ENCODE measurements at regions not wholly inside any gene's neighbourhood (a gene's known extent, or its start where the extent isn't known, plus 50 kb on each side); places are given as distances from the start of the nearest gene placed in this dataset.
"Not testable (repeated sequence)": the region's sequence is repeated elsewhere in the genome, so short reads cannot be mapped to it uniquely, and the experiment has no call there.

GRCh38 chr12:82529101-82529500 is 157.6 kb upstream of the TMTC2 start:
- FAIRE-seq = peak; percentile 48
- no peak for DNase-seq (ENCODE audit: insufficient read length, low spot score)

- DNase-seq (ENCODE audit: insufficient read length, low spot score) = no peak
- FAIRE-seq = no peak
Observed at GRCh38 chr12:82529954-82530353, 156.8 kb upstream of the TMTC2 start.

- FAIRE-seq = no peak
Observed at GRCh38 chr12:82530394-82530793, 156.3 kb upstream of the TMTC2 start.

GRCh38 chr12:82533341-82533740 is 153.4 kb upstream of the TMTC2 start:
- DNase-seq (ENCODE audit: insufficient read length, low spot score) (no peak), FAIRE-seq (no peak)

More at GRCh38 chr12:82530394-82530793, 156.3 kb upstream of the TMTC2 start:
- DNase-seq (ENCODE audit: insufficient read length, low spot score) = no peak

- no peak for FAIRE-seq
- DNase-seq (ENCODE audit: insufficient read length, low spot score) = no peak
Observed at GRCh38 chr12:82537436-82537835, 149.3 kb upstream of the TMTC2 start.

- DNase-seq (ENCODE audit: insufficient read length, low spot score) (peak; percentile 9), FAIRE-seq (peak; percentile 60)
Observed at GRCh38 chr12:82554529-82554928, 132.2 kb upstream of the TMTC2 start.

- no peak for DNase-seq (ENCODE audit: insufficient read length, low spot score)
- no peak for FAIRE-seq
Observed at GRCh38 chr12:82555699-82556098, 131.0 kb upstream of the TMTC2 start.

GRCh38 chr12:82565966-82566365 is 120.7 kb upstream of the TMTC2 start:
- FAIRE-seq (no peak), DNase-seq (ENCODE audit: insufficient read length, low spot score) (no peak)

- FAIRE-seq = no peak
- no peak for DNase-seq (ENCODE audit: insufficient read length, low spot score)
Observed at GRCh38 chr12:82567688-82568087, 119.0 kb upstream of the TMTC2 start.

- DNase-seq (ENCODE audit: insufficient read length, low spot score) (no peak), FAIRE-seq (no peak)
Observed at GRCh38 chr12:82574191-82574590, 112.5 kb upstream of the TMTC2 start.

GRCh38 chr12:82578725-82579124 is 108.0 kb upstream of the TMTC2 start:
- no peak for FAIRE-seq
- DNase-seq (ENCODE audit: insufficient read length, low spot score) = no peak

- FAIRE-seq (no peak), DNase-seq (ENCODE audit: insufficient read length, low spot score) (no peak)
Observed at GRCh38 chr12:82583756-82584155, 103.0 kb upstream of the TMTC2 start.

- no peak for DNase-seq (ENCODE audit: insufficient read length, low spot score)
- FAIRE-seq = no peak
Observed at GRCh38 chr12:82593143-82593542, 93.6 kb upstream of the TMTC2 start.

GRCh38 chr12:82593901-82594396 is 92.8 kb upstream of the TMTC2 start:
- peak; percentile 98 for FAIRE-seq
- DNase-seq (ENCODE audit: insufficient read length, low spot score) = peak; percentile 25

- FAIRE-seq (peak; percentile 72), DNase-seq (ENCODE audit: insufficient read length, low spot score) (no peak)
Observed at GRCh38 chr12:82595941-82596340, 90.8 kb upstream of the TMTC2 start.

GRCh38 chr12:82596483-82596882 is 90.2 kb upstream of the TMTC2 start:
- FAIRE-seq (peak; percentile 51), DNase-seq (ENCODE audit: insufficient read length, low spot score) (no peak)

- FAIRE-seq (peak; percentile 33), DNase-seq (ENCODE audit: insufficient read length, low spot score) (no peak)
Observed at GRCh38 chr12:82600379-82600778, 86.3 kb upstream of the TMTC2 start.

- not testable (repeated sequence) for DNase-seq (ENCODE audit: insufficient read length, low spot score)
- FAIRE-seq = peak; percentile 88
Observed at GRCh38 chr12:82603647-82604046, 83.1 kb upstream of the TMTC2 start.

- FAIRE-seq = peak; percentile 80
Observed at GRCh38 chr12:82605115-82605514, 81.6 kb upstream of the TMTC2 start.

GRCh38 chr12:82608706-82609105 is 78.0 kb upstream of the TMTC2 start:
- FAIRE-seq (no peak), DNase-seq (ENCODE audit: insufficient read length, low spot score) (no peak)

More at GRCh38 chr12:82605115-82605514, 81.6 kb upstream of the TMTC2 start:
- DNase-seq (ENCODE audit: insufficient read length, low spot score) = no peak

GRCh38 chr12:82609234-82609914 is 77.3 kb upstream of the TMTC2 start:
- FAIRE-seq (no peak), DNase-seq (ENCODE audit: insufficient read length, low spot score) (no peak)

GRCh38 chr12:82619644-82620043 is 67.1 kb upstream of the TMTC2 start:
- no peak for FAIRE-seq

GRCh38 chr12:82620917-82621316 is 65.8 kb upstream of the TMTC2 start:
- no peak for DNase-seq (ENCODE audit: insufficient read length, low spot score)
- peak; percentile 11 for FAIRE-seq

More at GRCh38 chr12:82619644-82620043, 67.1 kb upstream of the TMTC2 start:
- no peak for DNase-seq (ENCODE audit: insufficient read length, low spot score)
